ENCODE measurements at regions not wholly inside any gene's neighbourhood (a gene's known extent, or its start where the extent isn't known, plus 50 kb on each side); places are given as distances from the start of the nearest gene placed in this dataset.
A peak's percentile ranks its signal among the peaks of the same experiment; 100 is the strongest.

DNA sequence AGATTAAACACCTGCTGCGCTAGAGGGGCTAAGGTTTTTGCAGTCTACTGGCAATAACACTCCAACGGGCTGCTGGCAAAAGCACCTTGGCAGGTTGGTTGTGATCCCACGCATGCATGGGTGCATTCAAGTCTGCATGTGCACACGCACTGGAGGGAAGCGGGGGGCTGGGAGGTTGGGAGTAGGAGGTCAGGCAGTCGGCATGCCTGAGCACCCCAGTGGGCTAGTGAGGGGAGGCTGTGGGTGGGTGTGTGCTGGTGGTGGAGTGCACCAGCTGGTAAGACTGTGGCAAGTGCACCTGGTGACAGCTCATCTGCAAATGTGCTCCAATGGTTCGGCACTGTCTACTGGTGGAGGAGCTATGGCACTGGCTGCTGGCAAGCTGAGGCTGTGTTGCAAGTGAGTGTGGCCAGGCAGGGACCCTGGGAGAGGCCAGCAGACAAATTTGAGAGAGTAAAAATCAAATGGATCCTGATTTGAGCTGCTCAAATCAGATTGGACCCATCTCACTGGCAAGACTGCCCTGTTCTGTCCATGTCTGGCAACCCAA lies 460.6 kb upstream of the DSEL start:
- no peak for DNase-seq (ENCODE audit: low read depth)

DNA sequence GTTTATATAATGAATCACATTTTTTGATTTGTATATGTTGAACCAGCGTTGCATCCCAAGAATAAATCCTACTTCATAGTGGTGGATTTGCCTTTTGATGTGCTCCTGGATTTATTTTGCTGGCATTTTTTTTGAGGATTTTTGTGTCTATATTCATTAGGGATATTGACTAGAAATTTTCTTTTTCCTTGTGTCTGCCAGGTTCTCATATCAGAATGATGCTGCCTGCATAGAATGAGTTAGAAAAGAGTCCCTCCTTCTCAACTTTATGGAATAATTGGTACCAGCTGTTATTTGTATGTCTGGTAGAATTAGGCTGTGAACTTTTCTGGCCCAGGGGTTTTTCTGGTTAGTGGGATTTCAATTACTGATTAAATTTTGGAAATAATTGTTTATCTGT lies 457.4 kb upstream of the DSEL start:
- DNase-seq (ENCODE audit: low read depth), result no peak

DNA sequence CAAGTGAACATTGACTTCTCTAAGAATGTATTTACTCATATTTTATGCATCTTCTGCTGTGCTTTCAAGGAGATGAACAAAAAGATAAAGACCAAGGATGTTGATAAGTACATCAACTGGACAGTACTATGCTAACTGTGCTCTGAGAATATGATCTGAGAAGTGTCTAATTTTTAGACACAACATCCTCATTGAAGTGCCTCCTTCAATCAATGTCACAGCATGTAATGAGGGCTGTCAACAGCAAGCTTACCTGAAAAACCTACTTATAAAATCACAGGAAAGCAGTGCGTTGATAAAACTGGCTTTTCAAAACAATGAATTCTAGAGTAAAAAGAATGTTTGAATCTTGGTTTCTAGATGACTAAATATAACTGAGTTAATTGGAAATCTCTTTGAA lies 452.9 kb upstream of the DSEL start:
- DNase-seq (ENCODE audit: low read depth), result no peak

DNA sequence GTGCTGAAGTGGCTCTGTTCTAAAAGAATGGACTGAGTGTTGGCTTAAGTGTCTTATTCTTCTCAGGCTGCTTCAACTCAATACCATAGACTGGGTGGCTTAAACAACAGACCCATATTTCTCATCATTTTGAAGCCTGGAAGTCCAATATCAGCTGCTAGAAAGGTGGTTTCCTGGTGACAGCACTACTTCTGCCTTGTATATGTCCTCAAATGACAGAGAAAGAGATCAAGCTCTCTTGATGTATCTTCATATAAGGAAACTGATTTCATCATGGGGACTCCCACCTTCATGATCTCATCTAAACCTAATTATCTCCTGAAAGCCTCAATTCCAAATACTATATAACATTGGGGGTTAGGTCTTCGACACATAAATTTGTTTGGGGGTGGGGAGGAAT lies 449.7 kb upstream of the DSEL start:
- DNase-seq (ENCODE audit: low read depth), result no peak

DNA sequence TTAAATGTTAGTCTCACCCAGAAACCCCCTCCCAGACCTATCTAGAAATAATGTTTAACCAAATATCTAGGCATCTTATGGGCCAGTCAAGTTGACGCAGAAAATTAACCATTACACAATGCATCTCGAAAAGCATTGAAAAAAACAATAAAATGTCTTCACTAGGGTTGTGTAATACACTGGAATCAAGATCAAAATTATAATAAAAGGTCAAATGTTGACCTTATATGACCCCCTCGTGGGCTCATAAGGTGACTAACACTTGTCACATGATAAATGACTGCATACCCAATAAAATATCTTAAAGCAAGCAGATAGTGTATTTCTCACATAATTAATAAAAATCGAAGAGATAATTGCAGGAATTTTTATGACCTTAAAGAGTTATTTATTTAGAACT lies 447.9 kb upstream of the DSEL start:
- DNase-seq (ENCODE audit: low read depth), result no peak

DNA sequence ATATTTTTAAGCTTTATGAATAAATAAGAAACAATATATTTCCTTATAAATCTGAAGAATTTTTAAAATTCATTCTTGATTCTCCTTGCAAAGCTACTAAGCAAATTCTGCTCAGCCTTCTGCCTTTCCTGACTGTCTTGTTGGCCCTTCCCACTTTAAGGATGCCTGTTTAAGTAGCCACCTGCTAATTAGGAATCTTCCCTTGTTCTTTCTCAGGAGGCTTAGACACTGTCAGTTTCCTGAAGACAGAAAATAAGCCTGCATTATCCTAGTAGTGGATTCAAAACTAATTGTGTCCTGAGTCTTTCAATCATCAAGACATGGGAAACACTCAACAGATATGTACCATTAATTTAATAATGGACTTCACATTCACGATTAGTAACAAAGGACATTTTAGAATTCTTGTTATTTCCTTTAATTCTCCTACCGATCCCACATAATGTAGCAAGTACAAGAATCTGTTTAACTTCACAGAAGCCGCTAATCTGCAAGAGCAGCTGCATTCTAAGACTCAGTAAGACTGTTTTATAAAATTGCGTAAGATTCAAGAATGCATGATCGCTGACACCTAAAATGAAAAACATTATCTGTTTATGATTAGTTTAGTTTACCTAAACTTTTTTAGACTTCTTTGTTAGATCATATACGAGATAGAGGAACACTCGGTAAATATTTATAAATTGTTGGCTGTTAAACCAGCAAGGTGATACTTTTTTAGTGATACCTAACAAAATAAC lies 445.4 kb upstream of the DSEL start:
- DNase-seq (ENCODE audit: low read depth), result no peak

DNA sequence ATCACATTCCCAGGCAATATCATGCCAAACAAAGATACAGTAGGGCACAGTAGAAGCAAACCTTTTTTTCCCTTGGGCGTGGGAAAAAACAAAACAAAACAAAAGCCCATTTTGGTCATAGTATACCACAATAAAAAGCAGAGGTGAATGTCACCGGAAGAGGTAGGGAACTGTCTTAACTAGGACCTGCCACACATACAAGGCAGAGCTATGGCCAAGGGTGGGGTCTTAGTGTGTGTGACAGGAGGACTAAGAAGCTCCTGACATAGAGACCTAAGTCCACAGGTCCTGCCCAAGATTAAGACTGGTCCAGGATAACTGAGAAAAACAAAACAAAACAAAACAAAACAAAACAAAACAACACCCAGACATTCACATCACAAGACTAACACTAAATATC lies 441.2 kb upstream of the DSEL start:
- DNase-seq (ENCODE audit: low read depth), result no peak

DNA sequence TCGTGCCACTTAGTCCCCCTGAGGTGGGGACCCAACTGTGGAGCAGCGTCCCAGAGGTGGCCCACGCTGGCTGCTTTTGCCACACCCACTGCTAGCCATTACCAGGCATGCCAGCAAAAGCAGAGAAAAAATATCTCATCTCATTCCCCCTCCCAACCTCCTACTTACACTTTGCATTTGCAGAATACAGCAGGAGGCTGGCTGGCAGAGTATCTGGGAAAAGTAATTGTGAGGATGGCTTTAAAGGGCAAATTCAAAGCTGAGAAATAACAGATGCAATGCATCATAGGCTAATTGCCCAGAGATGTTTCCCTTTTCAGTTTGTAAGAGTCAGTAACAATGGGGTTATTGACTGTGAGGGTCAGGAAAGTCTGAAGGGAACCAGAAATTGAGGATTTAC lies 438.1 kb upstream of the DSEL start:
- no peak for DNase-seq (ENCODE audit: low read depth)

DNA sequence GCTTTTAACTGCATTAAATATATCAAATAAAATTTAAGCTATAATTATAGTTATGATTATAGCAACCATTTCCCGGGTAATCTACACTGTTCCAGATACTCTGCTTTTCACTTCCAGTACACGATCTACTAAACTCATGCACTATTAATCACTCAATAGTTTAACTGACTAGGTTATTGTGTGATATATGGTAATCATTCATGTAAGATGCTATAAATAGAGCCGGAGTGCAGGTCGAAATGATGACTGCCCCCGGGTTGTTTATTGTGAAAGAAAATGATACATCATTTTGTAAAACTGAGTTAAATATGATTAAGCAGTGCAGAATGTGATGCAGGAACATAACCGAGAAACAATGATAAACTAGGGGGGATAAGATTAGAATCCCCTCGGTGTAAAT lies 434.6 kb upstream of the DSEL start:
- no peak for DNase-seq (ENCODE audit: low read depth)

DNA sequence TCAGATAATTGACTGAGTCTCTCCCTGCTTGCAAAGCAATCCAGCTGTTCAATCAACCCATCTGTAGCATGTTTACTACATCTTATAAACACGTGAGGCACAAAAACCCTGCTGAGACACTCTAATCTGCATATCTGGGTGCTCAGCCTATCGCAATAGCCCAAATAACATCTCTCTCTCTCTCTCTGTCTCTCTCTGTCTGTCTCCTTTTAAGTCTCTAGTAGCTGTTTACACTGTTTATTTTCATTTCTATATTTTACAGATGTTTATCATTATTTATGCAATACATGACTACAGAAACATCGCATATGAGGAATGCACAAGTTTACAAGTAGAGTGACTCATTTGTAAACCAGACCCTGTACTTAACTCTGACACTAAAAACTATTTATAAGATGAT lies 422.1 kb upstream of the DSEL start:
- no peak for DNase-seq (ENCODE audit: low read depth)

- no peak for DNase-seq (ENCODE audit: low read depth)
Measured at GRCh38 chr18:67935638-67936037, 419.1 kb upstream of the DSEL start.

GRCh38 chr18:67933271-67933670 lies 416.8 kb upstream of the DSEL start:
- DNase-seq (ENCODE audit: low read depth), result no peak

GRCh38 chr18:67932271-67932670 lies 415.8 kb upstream of the DSEL start:
- DNase-seq (ENCODE audit: low read depth), result no peak

GRCh38 chr18:67926929-67927864 lies 410.7 kb upstream of the DSEL start:
- no peak for DNase-seq (ENCODE audit: low read depth)

- DNase-seq (ENCODE audit: low read depth), result no peak
Measured at GRCh38 chr18:67924656-67925055, 408.1 kb upstream of the DSEL start.

GRCh38 chr18:67919316-67919715 lies 402.8 kb upstream of the DSEL start:
- DNase-seq (ENCODE audit: low read depth), result no peak

DNA sequence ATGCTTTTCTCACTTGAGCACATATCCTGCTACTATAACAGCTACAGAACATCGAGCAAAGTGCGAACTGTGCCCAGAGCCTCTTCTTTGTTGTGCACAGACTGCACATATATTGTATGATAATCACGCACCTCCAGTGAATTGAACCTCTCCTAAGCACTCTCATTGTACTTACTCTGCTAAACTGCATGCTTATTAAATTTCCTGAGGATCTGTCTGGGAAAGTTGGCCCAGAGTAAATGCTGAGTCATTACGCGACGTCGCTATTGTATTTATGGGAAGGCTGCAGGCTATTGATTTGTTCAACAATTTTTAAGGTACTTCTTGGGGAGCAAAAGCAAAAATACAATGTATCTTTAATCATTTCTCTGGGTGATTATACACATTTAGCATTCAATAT lies 399.6 kb upstream of the DSEL start:
- peak; percentile 6 for DNase-seq (ENCODE audit: low read depth)

DNA sequence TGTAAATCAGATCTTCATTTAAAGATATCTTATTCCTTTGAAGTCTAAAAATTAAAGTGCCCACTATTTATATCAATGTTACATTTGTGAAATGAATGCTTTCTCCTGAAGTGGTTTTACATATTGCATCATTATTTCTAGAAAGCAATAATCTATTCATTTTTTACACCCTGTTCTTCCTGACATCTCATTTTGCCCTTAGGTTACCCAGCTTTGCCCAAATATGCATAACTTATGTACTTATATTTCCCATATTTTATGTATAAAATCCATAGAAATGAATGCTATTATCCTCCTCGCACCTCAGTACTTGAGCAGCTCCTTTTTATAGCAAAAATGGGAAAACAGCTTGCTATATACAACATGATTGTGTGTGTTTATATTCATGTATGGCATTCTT lies 396.5 kb upstream of the DSEL start:
- DNase-seq (ENCODE audit: low read depth), result no peak

DNA sequence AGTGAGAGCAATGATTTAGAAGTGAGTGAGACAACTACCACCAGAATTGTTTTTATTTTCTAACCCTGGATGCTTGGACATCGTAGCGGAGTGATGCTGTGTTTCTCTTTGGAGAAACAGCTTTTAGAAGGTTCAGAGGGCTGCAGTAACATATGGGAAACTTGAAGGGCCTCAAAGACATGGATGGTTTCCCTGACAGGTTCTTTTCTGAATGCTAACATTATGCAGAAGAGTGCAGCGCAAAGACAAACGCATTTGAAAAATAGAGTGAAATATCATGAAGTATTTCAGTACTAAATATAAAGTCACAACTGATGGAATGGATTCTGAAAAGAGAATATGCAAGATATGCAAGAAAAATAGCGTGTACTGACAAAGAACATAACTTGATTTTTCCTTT lies 385.1 kb upstream of the DSEL start:
- no peak for DNase-seq (ENCODE audit: low read depth)

GRCh38 chr18:67896451-67896850 lies 379.9 kb upstream of the DSEL start:
- no peak for DNase-seq (ENCODE audit: low read depth)

- no peak for DNase-seq (ENCODE audit: low read depth)
Measured at GRCh38 chr18:67893916-67894315, 377.4 kb upstream of the DSEL start.

DNA sequence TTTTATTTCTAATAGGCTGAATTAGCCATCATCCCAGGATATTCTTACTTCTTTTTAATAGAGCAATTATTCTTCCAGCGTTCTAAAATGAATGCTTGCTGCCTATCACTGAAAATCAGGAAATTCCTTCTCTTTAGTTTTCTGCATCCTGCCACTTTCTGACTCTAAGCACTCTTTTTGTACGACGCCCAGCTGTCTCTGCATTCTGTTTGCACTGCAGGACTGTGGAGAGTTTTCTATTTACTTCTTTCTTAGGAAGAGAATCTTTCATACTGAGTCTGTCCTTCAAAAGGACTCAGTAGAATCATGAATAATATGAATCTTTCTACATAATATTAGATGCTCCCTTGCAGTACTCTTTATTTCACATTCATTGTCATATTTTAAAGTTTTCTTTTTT lies 360.4 kb upstream of the DSEL start:
- DNase-seq (ENCODE audit: low read depth), result no peak

GRCh38 chr18:67875944-67876343 lies 359.4 kb upstream of the DSEL start:
- DNase-seq (ENCODE audit: low read depth), result no peak

Measured in RPMI7951 (cell line).